ENCODE measurements at regions not wholly inside any gene's neighbourhood (a gene's known extent, or its start where the extent isn't known, plus 50 kb on each side); places are given as distances from the start of the nearest gene placed in this dataset.

DNA sequence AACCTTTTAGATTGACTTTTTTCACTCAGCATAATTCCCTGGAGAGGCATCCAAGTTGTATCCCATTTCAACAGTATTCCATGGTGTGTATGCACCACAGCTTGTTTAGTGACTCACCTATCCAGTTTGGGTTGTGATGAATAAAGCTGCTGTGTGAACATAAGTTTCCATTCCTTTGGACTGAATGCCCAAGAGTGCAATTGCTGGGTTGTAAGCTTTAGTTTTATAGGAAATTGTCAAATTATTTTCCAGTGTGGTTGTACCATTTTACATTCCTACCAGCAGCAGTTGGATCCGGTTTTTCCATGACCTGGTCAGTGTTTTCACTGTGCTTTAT lies 60.9 kb upstream of the TMED7 start:
- peak; percentile 2 for DNase-seq (ENCODE audit: low read depth)

DNA sequence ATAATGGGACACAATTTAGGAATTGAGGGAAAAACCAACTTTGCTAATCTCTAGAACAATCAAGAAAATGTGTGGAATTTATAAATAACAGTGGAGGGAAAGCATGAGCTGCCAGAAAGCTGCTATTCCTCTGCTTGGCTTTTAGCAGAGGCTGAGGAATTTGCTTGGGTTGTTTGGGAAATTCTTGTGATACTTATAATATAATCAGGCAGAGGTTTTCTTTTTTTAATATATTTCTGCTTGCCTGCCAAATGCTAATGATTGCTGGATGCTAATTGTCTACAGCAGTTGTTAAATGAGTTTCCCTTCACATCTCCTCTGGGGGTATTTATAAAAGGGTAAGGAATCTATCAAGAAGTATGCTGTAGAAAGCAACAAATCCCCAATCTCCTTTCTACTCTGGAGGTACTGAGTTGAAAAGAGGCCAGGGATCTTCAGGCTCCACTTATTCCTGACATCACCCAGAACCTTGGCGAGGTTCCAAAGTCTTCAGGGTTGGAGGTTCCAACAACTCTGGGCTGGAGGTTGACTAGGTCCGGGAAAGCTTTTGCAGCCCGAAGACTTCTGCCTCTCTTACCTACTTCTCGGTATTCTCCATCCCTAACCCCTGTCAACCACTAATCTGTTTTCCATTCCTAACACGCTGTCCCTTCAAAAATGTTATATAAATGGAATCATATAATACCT lies 60.4 kb upstream of the TMED7 start:
- peak; percentile 2 for DNase-seq (ENCODE audit: low read depth)

DNA sequence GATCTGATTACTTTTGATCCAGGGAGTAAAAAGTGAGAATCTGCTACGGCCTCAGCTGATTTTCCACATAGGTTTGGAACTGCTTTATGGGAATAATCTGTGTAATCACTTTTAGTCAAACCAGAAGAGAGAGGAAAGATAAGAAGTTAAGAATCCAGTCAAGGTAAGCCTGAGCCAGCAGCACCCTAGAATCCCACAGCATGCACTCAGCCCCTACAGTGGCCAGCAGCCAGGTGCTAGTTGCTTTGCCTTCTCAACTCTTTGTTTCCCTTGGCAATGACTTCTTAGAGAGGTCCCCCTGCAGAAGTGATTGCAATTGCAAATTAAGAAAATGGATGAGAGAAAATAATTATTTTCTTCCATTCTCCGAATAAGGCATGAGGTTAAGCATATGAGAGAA lies 59.7 kb upstream of the TMED7 start:
- DNase-seq (ENCODE audit: low read depth) = no peak

DNA sequence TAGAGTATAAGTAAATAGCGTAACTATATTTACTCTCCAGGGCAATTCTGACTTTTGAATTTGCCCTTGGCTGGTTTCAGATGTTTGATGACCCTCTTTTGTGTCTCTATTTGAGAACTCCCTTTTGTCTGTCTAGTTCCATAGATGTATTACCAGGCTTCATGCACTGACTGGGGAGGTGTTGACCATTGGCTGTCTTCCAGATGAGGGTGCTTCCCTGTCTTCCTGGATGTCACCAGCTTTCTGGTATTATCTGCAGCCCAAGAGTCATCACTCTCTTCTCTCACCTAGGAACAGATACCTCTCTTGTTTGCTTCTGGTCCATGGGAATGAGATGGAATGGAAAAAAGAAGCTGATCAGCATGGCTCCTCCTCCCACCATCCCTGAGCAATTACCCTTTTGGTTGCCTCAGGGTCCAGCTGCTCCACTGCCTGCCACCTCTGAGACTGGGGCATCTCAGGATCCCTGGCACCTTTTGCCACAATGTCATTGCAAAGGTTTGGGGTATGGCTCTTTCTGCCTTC lies 58.7 kb upstream of the TMED7 start:
- DNase-seq (ENCODE audit: low read depth) = no peak

DNA sequence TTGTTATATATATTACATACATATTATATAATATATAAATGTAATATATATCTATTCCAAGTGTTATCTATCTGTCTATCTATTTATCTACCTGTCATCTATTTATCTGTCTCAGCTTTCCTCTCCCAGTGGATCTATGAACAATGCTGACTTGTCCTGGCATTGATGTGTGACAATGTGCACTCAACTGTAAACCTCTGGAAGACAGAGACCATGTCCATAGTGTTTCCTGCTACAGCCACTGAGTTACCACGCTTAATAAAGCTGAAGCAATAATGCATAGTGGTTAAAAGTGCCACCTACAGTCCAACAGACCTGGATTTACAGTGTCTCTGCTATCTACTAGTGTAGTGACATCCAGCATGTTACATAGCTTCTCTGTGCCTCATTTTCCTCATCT lies 57.2 kb upstream of the TMED7 start:
- DNase-seq (ENCODE audit: low read depth) = no peak

Measured in amniotic epithelial cell (primary cell).